ENCODE measurements at regions not wholly inside any gene's neighbourhood (a gene's known extent, or its start where the extent isn't known, plus 50 kb on each side); places are given as distances from the start of the nearest gene placed in this dataset.
"Not testable (repeated sequence)": the region's sequence is repeated elsewhere in the genome, so short reads cannot be mapped to it uniquely, and the experiment has no call there.

- no peak for DNase-seq
These were observed 1314.5 kb upstream of the MIR17HG start for GRCh38 chr13:90032841-90033493.

GRCh38 chr13:90039516-90039915 lies 1308.0 kb upstream of the MIR17HG start:
- no peak for DNase-seq

DNA sequence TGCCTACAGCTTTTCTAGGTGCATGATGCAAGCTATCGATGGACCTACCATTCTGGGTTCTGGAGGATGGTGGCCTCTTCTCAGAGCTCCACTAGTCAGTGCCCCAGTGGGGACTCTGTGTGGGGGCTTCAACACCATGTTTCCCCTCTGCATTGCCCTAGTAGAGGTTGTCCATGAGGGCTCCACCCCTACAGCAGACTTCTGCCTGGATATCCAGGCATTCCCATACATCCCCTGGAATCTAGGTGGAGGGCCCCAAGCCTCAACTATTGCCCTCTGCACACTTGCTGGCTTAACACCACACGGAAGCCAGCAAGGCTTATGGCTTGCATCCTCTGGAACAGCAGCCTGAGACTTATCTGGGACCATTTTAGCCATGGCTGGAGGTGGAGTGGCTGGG lies 1299.9 kb upstream of the MIR17HG start:
- DNase-seq: no peak

- DNase-seq: no peak
These were observed 1297.4 kb upstream of the MIR17HG start for GRCh38 chr13:90049989-90050671.

DNA sequence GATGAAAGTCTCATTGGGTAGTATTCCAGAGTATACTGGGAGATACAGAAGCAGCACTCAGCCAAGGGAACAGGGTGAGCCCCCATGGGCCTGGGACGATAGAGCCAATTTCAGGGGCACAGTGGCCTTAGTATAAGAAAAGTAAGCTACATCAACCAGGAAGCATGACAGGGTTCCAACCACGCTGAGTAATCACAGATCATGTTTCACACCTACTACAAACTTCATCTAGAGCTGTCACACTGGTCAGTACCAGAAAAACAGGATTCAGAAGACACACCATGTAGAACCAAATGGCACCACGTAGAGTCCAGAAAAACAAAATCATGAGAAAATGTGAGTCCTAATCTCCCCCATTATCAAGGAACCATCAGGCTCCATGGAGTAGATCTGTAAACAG lies 1292.4 kb upstream of the MIR17HG start:
- no peak for DNase-seq

DNA sequence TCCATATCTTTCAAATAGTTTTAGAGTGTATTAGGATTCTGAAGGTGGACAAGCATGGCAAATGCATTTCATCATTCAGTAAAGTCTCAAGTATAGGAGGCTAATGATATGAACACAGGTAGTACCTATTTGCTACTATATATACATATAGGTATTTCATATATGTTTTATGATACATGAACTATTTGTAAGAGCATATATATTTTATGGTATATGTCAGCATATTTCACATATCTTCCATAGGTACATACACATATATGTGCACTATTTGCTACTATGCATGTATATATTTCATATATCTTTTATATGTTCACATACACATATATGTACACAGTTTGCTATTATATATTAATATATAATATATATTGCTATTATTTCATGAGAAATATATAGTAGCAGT lies 1291.7 kb upstream of the MIR17HG start:
- DNase-seq: no peak

- DNase-seq: not testable (repeated sequence)
These were observed 1283.3 kb upstream of the MIR17HG start for GRCh38 chr13:90064226-90064625.

- no peak for DNase-seq
These were observed 1278.8 kb upstream of the MIR17HG start for GRCh38 chr13:90068658-90069057.

- DNase-seq: no peak
These were observed 1277.1 kb upstream of the MIR17HG start for GRCh38 chr13:90070362-90070761.

DNA sequence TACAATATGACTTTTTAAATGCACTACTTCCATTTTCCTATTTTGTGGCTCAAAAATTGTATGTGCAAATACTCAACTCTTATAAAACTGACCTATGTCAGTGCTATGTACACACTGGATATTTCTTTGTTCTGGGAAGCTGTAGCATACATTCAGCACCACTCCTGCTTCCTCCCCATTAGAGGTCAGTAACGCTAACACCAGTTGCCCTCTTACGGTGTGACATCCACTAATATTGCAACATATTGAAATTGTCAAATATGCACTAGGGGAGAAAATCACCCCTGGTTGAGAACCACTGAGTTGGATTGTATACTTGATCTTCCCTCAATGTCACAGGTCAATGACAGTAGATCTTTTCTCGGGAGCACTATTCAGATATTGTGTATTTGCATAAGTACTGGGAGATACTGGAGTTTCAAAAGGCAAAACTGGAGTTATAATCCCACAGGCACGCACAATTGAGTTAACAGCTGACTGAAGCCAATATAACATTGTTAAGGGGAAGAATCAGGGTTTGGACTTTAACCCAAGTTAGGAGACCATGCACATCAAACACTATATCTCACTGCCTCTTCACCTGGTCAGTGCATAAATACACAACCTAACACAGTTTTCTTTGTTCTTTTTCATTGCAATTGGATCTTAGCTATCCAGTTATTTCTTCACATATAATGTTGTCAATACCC lies 1276.5 kb upstream of the MIR17HG start:
- DNase-seq: no peak

DNA sequence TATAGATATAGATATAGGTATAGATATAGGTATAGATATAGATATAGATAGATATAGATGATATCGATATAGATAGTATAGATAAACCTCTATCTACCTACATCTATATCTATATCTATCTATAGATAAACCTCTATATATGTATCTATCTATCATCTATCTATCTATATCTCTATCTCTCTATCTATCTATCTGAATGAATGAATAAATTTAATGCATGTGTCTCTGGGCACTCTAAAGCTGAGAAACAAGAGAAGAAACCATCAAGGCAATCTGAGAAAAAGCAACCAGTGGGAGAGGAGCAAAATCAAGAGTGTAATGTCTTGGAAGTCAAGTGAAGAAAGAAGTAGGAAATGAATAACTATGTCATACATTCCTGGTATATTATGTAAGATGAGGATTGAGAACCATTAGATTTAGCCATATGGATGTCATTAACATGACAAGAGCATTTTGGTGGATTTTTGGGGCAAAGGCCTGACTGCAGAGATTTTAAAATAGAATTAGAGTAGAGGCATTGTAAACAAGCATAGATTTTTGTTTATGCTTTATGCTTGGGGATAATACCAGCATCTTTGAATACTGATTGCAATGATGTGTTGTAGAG lies 1262.7 kb upstream of the MIR17HG start:
- DNase-seq: no peak

DNA sequence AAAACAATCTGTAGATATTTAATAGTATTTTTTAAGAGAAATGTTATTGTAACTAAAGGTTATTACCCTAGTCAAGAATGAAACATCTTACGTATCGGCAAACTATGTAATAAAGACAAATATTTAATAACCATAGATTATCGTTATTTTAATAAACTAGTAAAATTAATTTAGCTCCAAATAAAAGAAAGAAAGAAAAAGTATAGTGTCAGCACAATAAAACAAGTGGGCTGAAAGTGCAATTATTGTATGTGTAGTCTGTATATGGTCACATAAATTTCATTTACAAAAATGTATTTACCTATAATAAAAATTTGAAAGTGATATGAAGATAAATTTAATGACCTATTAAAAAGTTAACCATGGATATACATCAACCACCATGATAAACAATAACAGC lies 1258.4 kb upstream of the MIR17HG start:
- no peak for DNase-seq

DNA sequence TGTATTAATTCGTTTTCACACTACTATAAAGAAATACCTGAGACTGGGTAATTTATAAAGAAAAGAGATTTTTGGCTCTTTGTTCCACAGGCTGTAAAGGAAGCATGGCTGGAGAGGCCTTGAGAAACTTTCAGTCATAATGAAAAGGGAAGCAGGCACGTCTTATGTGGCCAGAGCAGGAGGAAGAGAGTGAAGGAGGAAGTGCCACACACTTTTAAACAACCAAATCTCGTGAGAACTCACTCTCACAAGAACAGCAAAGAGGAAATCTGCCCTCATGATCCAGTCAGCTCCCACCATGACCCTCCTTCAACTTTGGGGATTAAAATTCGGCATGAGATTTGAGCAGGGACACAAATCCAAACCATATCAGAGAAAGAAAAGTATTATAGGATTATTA lies 1255.9 kb upstream of the MIR17HG start:
- no peak for DNase-seq

GRCh38 chr13:90094357-90094756 lies 1253.1 kb upstream of the MIR17HG start:
- DNase-seq: no peak

DNA sequence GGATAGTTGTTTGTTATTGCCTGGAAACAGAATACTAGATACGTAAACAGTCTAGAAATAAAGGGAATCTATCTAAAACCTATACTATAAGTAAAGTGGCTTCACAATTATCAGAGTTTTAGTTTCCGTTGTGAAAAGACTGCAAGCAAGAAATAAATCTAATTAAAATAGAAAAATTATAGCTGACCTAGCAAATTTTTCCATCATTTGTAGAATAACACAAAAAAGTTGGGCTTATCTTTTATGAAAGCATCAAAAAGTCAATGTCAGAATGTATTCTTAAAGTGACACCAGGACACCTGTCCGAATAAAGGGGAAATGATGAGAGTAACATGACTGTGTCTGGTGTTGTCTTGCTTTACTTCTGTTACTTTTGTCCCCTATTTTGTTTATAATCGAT lies 1248.9 kb upstream of the MIR17HG start:
- no peak for DNase-seq

GRCh38 chr13:90099847-90100246 lies 1247.6 kb upstream of the MIR17HG start:
- no peak for DNase-seq

DNA sequence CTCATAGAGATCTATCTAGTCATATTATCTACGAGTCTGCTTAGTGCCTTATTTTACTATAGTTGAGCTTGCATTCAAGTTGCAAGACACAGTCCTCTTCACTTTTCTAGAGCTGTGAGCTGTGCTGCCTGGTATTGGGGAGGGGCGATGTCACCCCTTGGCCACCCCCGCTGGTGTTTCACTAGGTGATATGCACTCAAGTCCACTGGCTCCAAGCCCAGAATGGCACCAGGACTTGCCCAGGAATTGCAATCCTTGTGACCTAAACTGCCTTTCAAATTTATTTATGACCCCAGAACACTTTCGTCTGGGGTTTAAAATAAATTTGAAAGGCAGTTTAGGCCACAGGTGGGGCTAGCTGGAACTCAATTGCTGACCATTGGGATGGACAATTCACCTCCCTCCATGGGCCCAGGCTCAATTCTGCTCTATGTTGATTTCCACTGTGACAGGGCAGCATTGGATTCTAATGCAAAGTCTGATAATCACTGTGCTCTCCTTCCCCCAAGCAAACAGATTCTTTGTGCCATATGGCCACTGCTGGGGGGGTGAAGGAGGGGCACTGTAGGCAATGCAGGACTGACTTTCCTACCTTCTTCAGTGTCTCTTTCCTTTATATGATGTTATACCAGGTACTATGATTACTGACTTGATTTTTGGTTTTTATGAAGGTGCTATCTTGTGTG lies 1244.2 kb upstream of the MIR17HG start:
- no peak for DNase-seq

GRCh38 chr13:90104764-90105163 lies 1242.7 kb upstream of the MIR17HG start:
- no peak for DNase-seq

GRCh38 chr13:90105276-90105675 lies 1242.2 kb upstream of the MIR17HG start:
- DNase-seq: no peak

- DNase-seq: no peak
These were observed 1241.5 kb upstream of the MIR17HG start for GRCh38 chr13:90105849-90106496.

DNA sequence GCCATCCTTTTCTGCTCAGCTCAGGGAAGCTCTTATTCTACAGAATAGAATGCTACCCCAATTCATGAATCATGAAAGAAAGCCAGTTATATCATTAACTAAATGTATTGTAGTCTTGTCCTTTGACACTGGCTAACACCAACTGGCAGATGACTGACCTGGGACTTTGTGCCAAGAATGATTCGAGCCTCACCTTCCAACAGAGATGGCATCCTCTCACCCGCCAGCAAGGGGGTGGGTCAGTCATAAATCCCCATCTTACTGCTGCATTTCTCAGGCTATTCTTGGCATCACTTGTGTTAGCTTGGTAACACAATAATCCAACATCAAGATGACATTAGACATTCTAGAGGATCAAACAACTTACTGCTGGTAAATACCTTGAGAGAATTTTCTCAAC lies 1239.8 kb upstream of the MIR17HG start:
- no peak for DNase-seq

- no peak for DNase-seq
These were observed 1238.9 kb upstream of the MIR17HG start for GRCh38 chr13:90108547-90108946.

DNA sequence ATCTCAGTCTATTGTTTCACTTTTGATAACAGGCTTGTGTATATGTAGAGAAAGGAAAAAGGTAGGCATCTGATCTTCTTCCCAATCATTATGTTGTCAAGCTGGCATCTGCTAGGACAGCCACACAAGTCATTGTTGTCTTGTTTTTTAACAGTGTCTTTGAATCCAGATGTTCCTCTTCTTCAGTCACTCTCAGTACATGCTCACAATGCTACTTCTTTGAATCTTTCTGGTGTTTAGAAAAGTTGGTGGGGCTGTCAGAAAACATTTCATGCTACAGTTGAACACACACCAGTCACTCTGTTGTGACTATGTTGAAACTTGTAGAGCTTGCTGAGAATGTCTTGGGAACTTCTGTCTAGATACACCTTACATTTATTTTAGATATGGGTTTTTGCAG lies 1231.4 kb upstream of the MIR17HG start:
- no peak for DNase-seq
